ENCODE measurements at regions not wholly inside any gene's neighbourhood (a gene's known extent, or its start where the extent isn't known, plus 50 kb on each side); places are given as distances from the start of the nearest gene placed in this dataset.

- TF ChIP-seq POLR2AphosphoS5 (IDR thresholded peaks at IDR 0.05; ENCODE audit: borderline replicate concordance, low read depth, low read length) (no peak), EZH2 (IDR thresholded peaks at IDR 0.05) (no peak), FOXP2 (optimal IDR thresholded peaks at IDR 0.05; ENCODE audit: control extremely low read depth, extremely low read length, insufficient read depth) (no peak)
Measured at GRCh38 chr16:35142809-35143192, 1683.4 kb downstream of the TP53TG3F start.
